SK-N-MC (cell line): ENCODE measurements at regions not wholly inside any gene's neighbourhood (a gene's known extent, or its start where the extent isn't known, plus 50 kb on each side); places are given as distances from the start of the nearest gene placed in this dataset.

Experiments used
- EZH2 ChIP-seq: fragments of 200-600 bp; sonication (generic); IDR thresholded peaks from one replicate; pipeline ENCODE4 v1.6.1; 2017; ENCODE audit warnings: antibody characterized with exemption
- FOXP2 ChIP-seq: optimal IDR thresholded peaks from 2 replicates; pipeline ENCODE3; 2011; ENCODE audit warnings: mild to moderate bottlenecking, moderate library complexity; ENCODE audit not compliant: insufficient read depth; ENCODE audit errors: extremely low read length, control extremely low read depth
- POLR2AphosphoS5 ChIP-seq: IDR thresholded peaks from 2 replicates; pipeline ENCODE4 v1.6.1; 2012; ENCODE audit warnings: mild to moderate bottlenecking, low read depth, low read length, borderline replicate concordance

GRCh38 chr10:8790390-8790789 lies 735.9 kb downstream of the GATA3 start:
- TF ChIP-seq POLR2AphosphoS5 = no peak
- no peak for TF ChIP-seq EZH2
- no peak for TF ChIP-seq FOXP2
